ENCODE measurements at regions not wholly inside any gene's neighbourhood (a gene's known extent, or its start where the extent isn't known, plus 50 kb on each side); places are given as distances from the start of the nearest gene placed in this dataset.

- no peak for TF ChIP-seq CTCF (IDR thresholded peaks at IDR 0.05)
- H3K27me3 Mint-ChIP-seq (ENCODE audit: low read depth in 2 of 2): peaks cover 0 to 7% of the 10 kb centered on the region in 2 donors
- Histone ChIP-seq H3K27ac (ENCODE audit: low read length) (no peak overlapping the region), H3K9me3 (ENCODE audit: control insufficient read depth, insufficient read depth, low read length) (no peaks in the 10 kb centered on the region), H3K4me3 (ENCODE audit: low read length) (no peak overlapping the region), H3K4me1 (ENCODE audit: control insufficient read depth, insufficient read depth, low read length) (no peaks in the 10 kb centered on the region), H3K36me3 (ENCODE audit: control insufficient read depth, insufficient read depth, low read length) (no peaks in the 10 kb centered on the region), H3K27me3 (ENCODE audit: control insufficient read depth, insufficient read depth, low read length) (no peaks in the 10 kb centered on the region)
- no peak overlapping the region for H3K27ac Mint-ChIP-seq
- ATAC-seq (no peak), DNase-seq (no peak)
- WGBS (ENCODE audit: insufficient coverage): no CpG with 5 or more reads among the region's 1 CpG
- no peak overlapping the region for H3K4me3 Mint-ChIP-seq
- no peaks in the 10 kb centered on the region for H3K36me3 Mint-ChIP-seq
- no peaks in the 10 kb centered on the region for H3K4me1 Mint-ChIP-seq
- intact Hi-C loops (cut with micrococcal nuclease): no loop called here
- peaks cover 0 to 4% of the 10 kb centered on the region in 2 donors for H3K9me3 Mint-ChIP-seq
Observed at GRCh38 chr18:55877321-55877720, 289.3 kb upstream of the TCF4 start.

- WGBS (ENCODE audit: insufficient coverage): 89% methylated on average over 2 of the region's 2 CpGs
- H3K27me3 ChIP-seq (ENCODE audit: control insufficient read depth, insufficient read depth, low read length): no peaks in the 10 kb centered on the region
- ATAC-seq: no peak
Observed at GRCh38 chr18:55876254-55876653, 288.3 kb upstream of the TCF4 start.

GRCh38 chr18:55875371-55875901 is 287.4 kb upstream of the TCF4 start:
- no peak overlapping the region for H3K27ac Mint-ChIP-seq
- ATAC-seq (no peak), DNase-seq (no peak)
- Histone ChIP-seq H3K4me1 (ENCODE audit: control insufficient read depth, insufficient read depth, low read length) (no peaks in the 10 kb centered on the region), H3K27me3 (ENCODE audit: control insufficient read depth, insufficient read depth, low read length) (no peaks in the 10 kb centered on the region), H3K4me3 (ENCODE audit: low read length) (no peak overlapping the region), H3K36me3 (ENCODE audit: control insufficient read depth, insufficient read depth, low read length) (no peaks in the 10 kb centered on the region), H3K27ac (ENCODE audit: low read length) (no peak overlapping the region), H3K9me3 (ENCODE audit: control insufficient read depth, insufficient read depth, low read length) (no peaks in the 10 kb centered on the region)
- H3K9me3 Mint-ChIP-seq: peaks cover 0 to 4% of the 10 kb centered on the region in 2 donors
- no peaks in the 10 kb centered on the region for H3K36me3 Mint-ChIP-seq
- intact Hi-C loops (cut with micrococcal nuclease): no loop called here
- TF ChIP-seq CTCF (IDR thresholded peaks at IDR 0.05): no peak
- no peak overlapping the region for H3K4me3 Mint-ChIP-seq
- 87% methylated on average over 3 of the region's 3 CpGs for WGBS (ENCODE audit: insufficient coverage)
- no peaks in the 10 kb centered on the region for H3K4me1 Mint-ChIP-seq
- peaks cover 0 to 7% of the 10 kb centered on the region in 2 donors for H3K27me3 Mint-ChIP-seq (ENCODE audit: low read depth in 2 of 2)

More at GRCh38 chr18:55876254-55876653, 288.3 kb upstream of the TCF4 start:
- H3K4me1 Mint-ChIP-seq: no peaks in the 10 kb centered on the region
- no peaks in the 10 kb centered on the region for H3K36me3 Mint-ChIP-seq
- intact Hi-C loops (cut with micrococcal nuclease): no loop called here
- H3K4me1 ChIP-seq (ENCODE audit: control insufficient read depth, insufficient read depth, low read length): no peaks in the 10 kb centered on the region
- peaks cover 0 to 4% of the 10 kb centered on the region in 2 donors for H3K9me3 Mint-ChIP-seq
- no peak overlapping the region for H3K4me3 ChIP-seq (ENCODE audit: low read length)
- H3K4me3 Mint-ChIP-seq: no peak overlapping the region
- no peaks in the 10 kb centered on the region for H3K36me3 ChIP-seq (ENCODE audit: control insufficient read depth, insufficient read depth, low read length)
- H3K27ac ChIP-seq (ENCODE audit: low read length): no peak overlapping the region
- H3K27me3 Mint-ChIP-seq (ENCODE audit: low read depth in 2 of 2): peaks cover 0 to 7% of the 10 kb centered on the region in 2 donors
- no peak for TF ChIP-seq CTCF (IDR thresholded peaks at IDR 0.05)
- no peak overlapping the region for H3K27ac Mint-ChIP-seq
- no peaks in the 10 kb centered on the region for H3K9me3 ChIP-seq (ENCODE audit: control insufficient read depth, insufficient read depth, low read length)
- no peak for DNase-seq
